Esophagus muscularis mucosa (tissue), 4 donors: ENCODE measurements at regions not wholly inside any gene's neighbourhood (a gene's known extent, or its start where the extent isn't known, plus 50 kb on each side); places are given as distances from the start of the nearest gene placed in this dataset.
"Not testable (repeated sequence)": the region's sequence is repeated elsewhere in the genome, so short reads cannot be mapped to it uniquely, and the experiment has no call there.

Experiments used
- DNase-seq: peaks from one replicate; pipeline ENCODE4 v3.0.0-alpha.2; 2017; ENCODE audit errors: extremely low spot score
- H3K27ac ChIP-seq, 4 donors: fragments of 200-600 bp; sonication (generic); replicated peaks in 1 of 4; 1 replicate in 3 of 4; 2 replicates in 1 of 4; pipeline ENCODE4 v1.5.1; 2016 to 2019; ENCODE audit warnings: mild to moderate bottlenecking in 1 of 4
- H3K27me3 ChIP-seq, 4 donors: fragments of 200-600 bp; sonication (generic); one replicate each; pipeline versions ENCODE4 v1.5.1 to v1.6.0; 2016 to 2019
- H3K36me3 ChIP-seq, 4 donors: fragments of 200-600 bp; sonication (generic); one replicate each; pipeline ENCODE4 v1.5.1; 2016 to 2019
- H3K4me1 ChIP-seq, 4 donors: fragments of 200-600 bp; sonication (generic); one replicate each; pipeline ENCODE4 v1.5.1; 2016 to 2019
- H3K4me3 ChIP-seq, 4 donors: fragments of 200-600 bp; sonication (generic); 1 replicate in 2 of 4; 2 replicates in 2 of 4; pipeline ENCODE4 v1.5.1; 2016 to 2019; ENCODE audit warnings: mild to moderate bottlenecking in 4 of 4, moderate library complexity in 1 of 4
- H3K9me3 ChIP-seq, 4 donors: fragments of 200-600 bp; sonication (generic); 1 replicate in 3 of 4; 2 replicates in 1 of 4; pipeline ENCODE4 v1.5.1; 2016 to 2019
- EP300 ChIP-seq: sonication (generic); formaldehyde crosslinking; IDR thresholded peaks from one replicate; pipeline ENCODE4 v1.6.1; 2017; ENCODE audit warnings: antibody characterized with exemption
- POLR2A ChIP-seq: fragments of 450-650 bp; IDR thresholded peaks from one replicate; pipeline ENCODE4 v1.6.1; 2017; ENCODE audit warnings: antibody characterized with exemption, moderate library complexity, mild to moderate bottlenecking, low read depth
- POLR2AphosphoS5 ChIP-seq, 2 donors: sonication (generic); formaldehyde crosslinking; IDR thresholded peaks; one replicate each; pipeline ENCODE4 v1.6.1; 2017; ENCODE audit warnings: antibody characterized with exemption in 2 of 2
- WGBS: methylation state at CpG from one replicate; pipeline ENCODE4 v1.1.5; 2018; 5-methylcytosine and 5-hydroxymethylcytosine counted together
- intact Hi-C: fragments of 100-400 bp; cut with DNase I; formaldehyde crosslinking; loops from one replicate; pipeline ENCODE4 v1.15.1; 2023
- TF ChIP-seq, protein P1 (sequence below), 3 experiments: fragments of 200-600 bp in 2 of 3; fragments of 450-650 bp in 1 of 3; sonication (generic) in 2 of 3; IDR thresholded peaks; one replicate each; pipeline ENCODE4 v1.5.1; 2017 to 2019; ENCODE audit warnings: antibody characterized with exemption in 3 of 3, mild to moderate bottlenecking in 2 of 3, moderate library complexity in 1 of 3

DNA sequence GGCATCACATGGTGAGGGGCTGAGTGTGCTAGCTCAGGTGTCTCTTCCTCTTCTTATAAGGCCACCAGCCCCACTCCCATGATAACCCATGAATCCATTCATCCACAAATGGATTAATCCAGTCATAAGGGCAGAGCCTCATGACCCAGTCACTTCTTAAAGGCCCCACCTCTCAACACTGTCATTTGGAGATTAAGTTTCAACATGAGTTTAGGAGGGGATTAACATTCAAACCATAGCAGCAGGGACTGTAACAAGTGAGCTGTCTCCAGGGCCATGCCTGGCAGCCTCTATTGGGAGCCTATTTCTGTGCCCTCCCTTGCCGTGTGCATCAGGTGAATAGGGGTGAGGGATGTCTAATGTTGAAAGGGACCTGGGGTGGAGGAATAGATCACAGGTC is 77.5 kb downstream of the CHRD start:
- Histone ChIP-seq H3K9me3 (no peaks in the 10 kb centered on the region), H3K27ac (no peak overlapping the region), H3K36me3 (no peaks in the 10 kb centered on the region), H3K4me1 (no peaks in the 10 kb centered on the region), H3K4me3 (no peak overlapping the region), H3K27me3 (no peaks in the 10 kb centered on the region)
- DNase-seq: peak; percentile 45
- no peak for TF ChIP-seq POLR2AphosphoS5 (IDR thresholded peaks at IDR 0.05)
- TF ChIP-seq EP300: no peak
- no peak for TF ChIP-seq POLR2A
- TF ChIP-seq, protein P1, sequence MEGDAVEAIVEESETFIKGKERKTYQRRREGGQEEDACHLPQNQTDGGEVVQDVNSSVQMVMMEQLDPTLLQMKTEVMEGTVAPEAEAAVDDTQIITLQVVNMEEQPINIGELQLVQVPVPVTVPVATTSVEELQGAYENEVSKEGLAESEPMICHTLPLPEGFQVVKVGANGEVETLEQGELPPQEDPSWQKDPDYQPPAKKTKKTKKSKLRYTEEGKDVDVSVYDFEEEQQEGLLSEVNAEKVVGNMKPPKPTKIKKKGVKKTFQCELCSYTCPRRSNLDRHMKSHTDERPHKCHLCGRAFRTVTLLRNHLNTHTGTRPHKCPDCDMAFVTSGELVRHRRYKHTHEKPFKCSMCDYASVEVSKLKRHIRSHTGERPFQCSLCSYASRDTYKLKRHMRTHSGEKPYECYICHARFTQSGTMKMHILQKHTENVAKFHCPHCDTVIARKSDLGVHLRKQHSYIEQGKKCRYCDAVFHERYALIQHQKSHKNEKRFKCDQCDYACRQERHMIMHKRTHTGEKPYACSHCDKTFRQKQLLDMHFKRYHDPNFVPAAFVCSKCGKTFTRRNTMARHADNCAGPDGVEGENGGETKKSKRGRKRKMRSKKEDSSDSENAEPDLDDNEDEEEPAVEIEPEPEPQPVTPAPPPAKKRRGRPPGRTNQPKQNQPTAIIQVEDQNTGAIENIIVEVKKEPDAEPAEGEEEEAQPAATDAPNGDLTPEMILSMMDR (IDR thresholded peaks at IDR 0.05): no peak
- intact Hi-C loops: no loop called here
- WGBS: 85% methylated on average over 1 of the region's 1 CpG

DNA sequence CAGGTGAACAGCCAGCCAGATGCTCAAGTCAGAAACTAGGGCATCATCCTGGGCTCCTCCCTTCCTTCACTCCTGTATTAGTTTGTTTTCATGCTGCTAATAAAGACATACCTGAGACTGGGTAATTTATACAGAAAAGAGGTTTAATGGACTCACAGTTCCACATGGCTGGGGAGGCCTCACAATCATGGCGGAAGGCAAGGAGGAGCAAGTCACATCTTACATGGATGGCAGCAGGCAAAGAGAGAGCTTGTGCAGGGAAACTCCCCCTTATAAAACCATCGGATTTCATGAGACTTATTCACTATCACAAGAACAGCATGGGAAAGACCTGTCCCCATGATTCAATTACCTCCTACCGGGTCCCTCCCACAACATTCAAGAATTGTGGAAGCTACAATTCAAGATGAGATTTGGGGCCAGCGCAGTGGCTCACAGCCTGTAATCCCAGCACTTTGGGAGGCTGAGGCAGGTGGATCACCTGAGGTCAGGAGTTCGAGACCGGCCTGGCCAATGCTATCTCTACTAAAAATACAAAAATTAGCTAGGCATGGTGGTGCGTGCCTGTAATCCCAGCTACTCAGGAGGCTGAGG is 78.0 kb downstream of the CHRD start:
- H3K9me3 ChIP-seq, H3K4me3 ChIP-seq, H3K27ac ChIP-seq, intact Hi-C loops, H3K36me3 ChIP-seq, H3K4me1 ChIP-seq, H3K27me3 ChIP-seq: not testable (repeated sequence)
- WGBS: 91% methylated on average over 7 of the region's 7 CpGs
- DNase-seq: peak; percentile 12

DNA sequence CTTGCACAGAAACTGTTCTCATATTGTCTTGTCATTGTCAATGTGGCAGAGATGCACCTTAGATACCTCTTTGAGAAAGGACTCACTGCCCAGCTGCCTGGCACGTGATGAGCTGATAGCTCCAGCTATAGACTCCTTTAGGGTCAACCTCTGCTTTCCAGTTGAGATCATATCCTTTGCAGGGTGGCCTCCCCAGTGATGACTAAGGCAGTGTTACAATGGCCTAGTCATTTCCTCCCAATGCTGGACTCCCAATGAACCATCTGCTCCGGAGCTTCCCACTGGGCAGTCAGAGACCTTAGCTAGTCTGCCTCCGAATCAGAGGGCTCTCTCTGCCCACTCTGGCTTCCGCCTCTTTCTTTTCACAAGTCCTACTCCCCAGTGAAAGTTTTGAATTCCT is 79.5 kb downstream of the CHRD start:
- TF ChIP-seq, protein P1 (IDR thresholded peaks at IDR 0.05): no peak
- TF ChIP-seq POLR2AphosphoS5 (IDR thresholded peaks at IDR 0.05): peak in 1 of 2 donors; percentile 32
- Histone ChIP-seq H3K36me3 (no peaks in the 10 kb centered on the region), H3K4me3 (no peak overlapping the region), H3K27ac (no peak overlapping the region), H3K9me3 (no peaks in the 10 kb centered on the region), H3K4me1 (no peaks in the 10 kb centered on the region), H3K27me3 (no peaks in the 10 kb centered on the region)
- DNase-seq: no peak
- intact Hi-C loops: no loop called here
- WGBS: 66% methylated on average over 4 of the region's 4 CpGs

DNA sequence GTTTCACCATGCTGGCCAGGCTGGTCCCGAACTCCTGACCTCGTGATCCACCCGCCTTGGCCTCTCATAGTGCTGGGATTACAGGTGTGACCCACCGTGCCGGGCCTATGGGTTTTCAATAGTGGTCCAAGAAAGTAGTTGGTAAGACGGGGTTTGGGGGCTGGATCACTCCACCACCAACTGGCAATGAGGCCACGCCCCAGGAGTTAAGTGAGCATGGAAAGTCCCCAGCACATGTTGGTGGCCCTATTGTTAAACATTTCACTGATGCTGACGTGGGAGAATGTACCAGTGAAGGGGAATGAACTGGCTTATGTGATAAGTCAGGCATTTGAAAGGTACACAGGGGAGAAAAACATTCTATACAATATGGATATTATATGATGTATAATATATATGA is 80.4 kb downstream of the CHRD start:
- no peaks in the 10 kb centered on the region for H3K9me3 ChIP-seq
- no peaks in the 10 kb centered on the region for H3K4me1 ChIP-seq
- intact Hi-C loops: no loop called here
- DNase-seq: peak; percentile 70
- no peak for TF ChIP-seq EP300
- TF ChIP-seq POLR2A: no peak
- TF ChIP-seq, protein P1 (IDR thresholded peaks at IDR 0.05): no peak
- no peak for TF ChIP-seq POLR2AphosphoS5 (IDR thresholded peaks at IDR 0.05)
- H3K36me3 ChIP-seq: no peaks in the 10 kb centered on the region
- no peak overlapping the region for H3K27ac ChIP-seq
- H3K4me3 ChIP-seq: no peak overlapping the region
- 86% methylated on average over 3 of the region's 8 CpGs for WGBS
- no peaks in the 10 kb centered on the region for H3K27me3 ChIP-seq

DNA sequence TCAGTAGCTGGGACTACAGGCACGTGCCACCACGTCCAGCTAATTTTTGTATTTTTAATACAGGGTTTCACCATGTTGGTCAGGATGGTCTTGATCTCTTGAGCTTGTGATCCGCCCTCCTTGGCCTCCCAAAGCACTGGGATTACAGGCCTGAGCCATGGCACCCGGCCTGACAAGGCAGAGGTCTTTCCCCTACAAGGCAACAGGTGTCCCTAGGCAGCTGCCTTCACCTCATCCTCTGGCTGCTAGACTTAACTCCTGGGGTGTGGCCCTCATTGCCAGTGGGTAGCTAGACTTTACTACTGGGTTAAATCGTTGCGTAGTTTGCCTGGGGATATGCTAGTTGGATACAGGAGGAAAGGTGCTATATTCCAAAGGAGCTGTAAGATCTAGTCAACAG is 81.4 kb downstream of the CHRD start:
- WGBS: 83% methylated on average over 6 of the region's 6 CpGs
- no peaks in the 10 kb centered on the region for H3K36me3 ChIP-seq
- peaks cover 2 to 3% (median 3%) of the 10 kb centered on the region in 4 donors for H3K4me1 ChIP-seq
- intact Hi-C loops: no loop called here
- no peak overlapping the region for H3K4me3 ChIP-seq
- TF ChIP-seq POLR2A (no peak), POLR2AphosphoS5 (IDR thresholded peaks at IDR 0.05) (no peak), EP300 (no peak)
- TF ChIP-seq, protein P1 (IDR thresholded peaks at IDR 0.05): no peak
- DNase-seq: no peak
- H3K9me3 ChIP-seq: no peaks in the 10 kb centered on the region
- no peak overlapping the region for H3K27ac ChIP-seq
- no peaks in the 10 kb centered on the region for H3K27me3 ChIP-seq
